Lower leg skin (tissue), 4 donors: ENCODE measurements at regions not wholly inside any gene's neighbourhood (a gene's known extent, or its start where the extent isn't known, plus 50 kb on each side); places are given as distances from the start of the nearest gene placed in this dataset.

Source experiments
- DNase-seq, 2 donors: peaks; one replicate each; pipeline ENCODE4 v3.0.0-alpha.2; 2019; ENCODE audit warnings: low spot score in 2 of 2
- H3K4me3 ChIP-seq: fragments of 200-600 bp; sonication (generic); 2 replicates; pipeline ENCODE4 v1.5.1; 2017; ENCODE audit warnings: mild to moderate bottlenecking, low read depth; ENCODE audit not compliant: poor library complexity, severe bottlenecking
- POLR2A ChIP-seq, 2 donors: fragments of 450-650 bp; IDR thresholded peaks; one replicate each; pipeline ENCODE4 v1.6.1; 2016 to 2017; ENCODE audit warnings: antibody characterized with exemption in 2 of 2, mild to moderate bottlenecking in 1 of 2, moderate library complexity in 1 of 2
- WGBS, 2 donors: methylation state at CpG; one replicate each; pipeline ENCODE4 v1.1.5; 2018; 5-methylcytosine and 5-hydroxymethylcytosine counted together
- intact Hi-C: fragments of 100-400 bp; cut with DNase I; formaldehyde crosslinking; loops from one replicate; pipeline ENCODE4 v1.15.0; 2023; ENCODE audit warnings: low total_unique reads
- TF ChIP-seq, protein P1 (sequence below), 3 donors: fragments of 450-650 bp; IDR thresholded peaks; one replicate each; pipeline ENCODE4 v1.5.1; 2016; ENCODE audit warnings: antibody characterized with exemption in 3 of 3, mild to moderate bottlenecking in 3 of 3, moderate library complexity in 2 of 3

DNA sequence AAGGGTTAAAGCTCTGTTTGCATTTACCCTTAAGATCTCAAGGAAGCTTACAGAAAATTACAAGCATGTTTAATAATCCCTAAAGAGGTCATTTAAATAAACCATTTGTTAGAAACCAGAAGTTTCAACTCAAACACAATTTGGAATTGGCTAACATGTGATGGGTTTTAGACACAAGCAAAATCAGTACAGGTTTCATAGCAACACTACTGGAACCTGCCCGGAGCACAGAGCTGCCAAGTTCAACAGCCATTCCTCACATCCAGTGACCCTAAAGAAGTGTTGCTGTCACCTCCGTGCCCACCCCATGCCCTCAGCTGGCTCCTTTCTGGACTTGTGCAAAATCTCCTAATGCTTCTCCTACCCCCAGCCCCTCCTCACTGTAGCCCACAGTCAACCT lies 338.8 kb upstream of the AUTS2 start:
- TF ChIP-seq POLR2A (IDR thresholded peaks at IDR 0.05): no peak
- TF ChIP-seq, protein P1, sequence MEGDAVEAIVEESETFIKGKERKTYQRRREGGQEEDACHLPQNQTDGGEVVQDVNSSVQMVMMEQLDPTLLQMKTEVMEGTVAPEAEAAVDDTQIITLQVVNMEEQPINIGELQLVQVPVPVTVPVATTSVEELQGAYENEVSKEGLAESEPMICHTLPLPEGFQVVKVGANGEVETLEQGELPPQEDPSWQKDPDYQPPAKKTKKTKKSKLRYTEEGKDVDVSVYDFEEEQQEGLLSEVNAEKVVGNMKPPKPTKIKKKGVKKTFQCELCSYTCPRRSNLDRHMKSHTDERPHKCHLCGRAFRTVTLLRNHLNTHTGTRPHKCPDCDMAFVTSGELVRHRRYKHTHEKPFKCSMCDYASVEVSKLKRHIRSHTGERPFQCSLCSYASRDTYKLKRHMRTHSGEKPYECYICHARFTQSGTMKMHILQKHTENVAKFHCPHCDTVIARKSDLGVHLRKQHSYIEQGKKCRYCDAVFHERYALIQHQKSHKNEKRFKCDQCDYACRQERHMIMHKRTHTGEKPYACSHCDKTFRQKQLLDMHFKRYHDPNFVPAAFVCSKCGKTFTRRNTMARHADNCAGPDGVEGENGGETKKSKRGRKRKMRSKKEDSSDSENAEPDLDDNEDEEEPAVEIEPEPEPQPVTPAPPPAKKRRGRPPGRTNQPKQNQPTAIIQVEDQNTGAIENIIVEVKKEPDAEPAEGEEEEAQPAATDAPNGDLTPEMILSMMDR (IDR thresholded peaks at IDR 0.05): no peak
- DNase-seq: no peak
- intact Hi-C loops: no loop called here
- no peak overlapping the region for H3K4me3 ChIP-seq
- WGBS, 2 donors: 82 to 88% methylated on average over 2 of the region's 2 CpGs

DNA sequence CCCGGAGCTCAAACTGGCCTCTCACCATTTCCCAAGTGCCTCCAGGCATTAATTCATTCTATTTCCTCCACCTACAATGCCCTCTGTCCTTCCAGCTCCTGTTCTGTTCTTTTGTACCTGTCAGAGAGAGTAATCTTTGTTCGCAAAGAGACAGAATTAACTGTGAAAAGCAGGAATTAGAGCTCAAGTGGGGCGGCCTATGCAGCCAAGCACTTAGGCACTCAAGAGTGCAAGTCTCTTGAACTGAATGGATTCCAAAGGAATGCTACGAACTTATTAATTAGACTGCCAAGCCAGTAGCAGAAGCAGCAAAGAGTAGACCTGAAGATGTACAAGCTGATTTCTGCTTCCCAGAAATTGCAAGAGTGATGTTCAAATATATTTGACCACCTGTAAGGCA lies 338.3 kb upstream of the AUTS2 start:
- intact Hi-C loops: no loop called here
- WGBS, 2 donors: 81 to 84% methylated on average over 4 of the region's 4 CpGs
- DNase-seq: no peak
- no peak for TF ChIP-seq POLR2A (IDR thresholded peaks at IDR 0.05)
- TF ChIP-seq, protein P1 (IDR thresholded peaks at IDR 0.05): no peak
- no peak overlapping the region for H3K4me3 ChIP-seq

DNA sequence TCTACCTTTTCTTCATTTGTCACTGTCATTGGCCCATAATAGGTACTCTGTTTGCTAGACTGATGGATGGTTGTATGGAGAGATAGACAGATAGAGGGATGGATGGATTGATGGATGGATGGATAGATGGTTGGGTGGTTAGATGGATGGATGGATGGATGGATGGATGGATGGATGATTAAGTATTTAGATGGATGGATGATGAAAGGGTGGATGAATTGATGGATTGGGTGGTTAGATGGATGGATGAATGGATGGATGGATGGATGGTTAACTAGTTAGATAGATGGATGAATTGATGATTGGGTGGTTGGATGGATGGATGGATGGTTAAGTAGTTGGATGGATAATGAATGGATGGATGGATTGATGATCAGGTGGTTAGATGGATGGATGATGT lies 334.7 kb upstream of the AUTS2 start:
- TF ChIP-seq, protein P1 (IDR thresholded peaks at IDR 0.05): peak in 1 of 3 donors; percentile 18
- no peak for TF ChIP-seq POLR2A (IDR thresholded peaks at IDR 0.05)
- no peak overlapping the region for H3K4me3 ChIP-seq
- intact Hi-C loops: no loop called here
- DNase-seq: no peak

DNA sequence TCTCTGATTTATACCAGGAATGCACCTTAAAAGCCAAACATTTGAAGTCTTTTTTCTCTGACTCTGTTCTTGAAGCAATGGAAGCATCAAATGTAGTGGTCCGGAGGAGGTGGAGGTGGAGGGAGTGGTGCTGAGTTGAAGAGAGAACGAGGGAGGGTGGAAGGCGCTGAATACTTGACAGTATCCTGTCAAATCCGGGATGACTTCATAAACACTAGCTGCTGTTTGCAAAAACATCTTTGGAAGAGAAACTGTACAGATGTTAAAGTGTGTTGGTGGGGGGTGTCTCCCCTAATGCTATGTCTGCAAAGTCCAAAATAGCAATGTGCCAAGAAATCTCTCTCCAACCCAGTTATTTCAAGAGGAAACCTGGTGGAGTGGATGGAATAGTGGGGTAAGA lies 328.5 kb upstream of the AUTS2 start:
- intact Hi-C loops: no loop called here
- WGBS, 2 donors: 45 to 50% methylated on average over 4 of the region's 4 CpGs
- no peak overlapping the region for H3K4me3 ChIP-seq
- no peak for TF ChIP-seq POLR2A (IDR thresholded peaks at IDR 0.05)
- TF ChIP-seq, protein P1 (IDR thresholded peaks at IDR 0.05): no peak
- DNase-seq: no peak

DNA sequence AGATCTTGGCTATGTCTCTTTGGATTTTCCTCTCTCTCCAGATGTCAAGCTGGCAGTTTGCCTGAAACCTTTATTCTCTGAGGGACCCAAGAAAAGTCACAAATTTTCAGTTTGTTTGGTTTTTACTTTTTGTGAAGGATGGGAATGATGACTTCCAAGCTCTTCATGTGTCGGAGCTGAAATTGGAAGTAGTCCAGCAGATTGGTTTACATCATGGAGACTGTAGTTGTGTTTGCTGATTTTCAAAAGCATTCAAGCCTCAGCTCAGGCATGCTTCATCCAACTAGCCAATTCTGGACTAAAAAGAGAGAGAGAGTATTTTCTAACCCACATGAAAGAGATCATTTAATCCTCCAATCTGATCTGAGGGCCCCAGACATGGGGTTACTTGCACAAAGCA lies 326.2 kb upstream of the AUTS2 start:
- intact Hi-C loops: no loop called here
- DNase-seq: no peak
- WGBS, 2 donors: 42 to 63% methylated on average over 1 of the region's 1 CpG
- H3K4me3 ChIP-seq: no peak overlapping the region
- no peak for TF ChIP-seq POLR2A (IDR thresholded peaks at IDR 0.05)
- TF ChIP-seq, protein P1 (IDR thresholded peaks at IDR 0.05): no peak

DNA sequence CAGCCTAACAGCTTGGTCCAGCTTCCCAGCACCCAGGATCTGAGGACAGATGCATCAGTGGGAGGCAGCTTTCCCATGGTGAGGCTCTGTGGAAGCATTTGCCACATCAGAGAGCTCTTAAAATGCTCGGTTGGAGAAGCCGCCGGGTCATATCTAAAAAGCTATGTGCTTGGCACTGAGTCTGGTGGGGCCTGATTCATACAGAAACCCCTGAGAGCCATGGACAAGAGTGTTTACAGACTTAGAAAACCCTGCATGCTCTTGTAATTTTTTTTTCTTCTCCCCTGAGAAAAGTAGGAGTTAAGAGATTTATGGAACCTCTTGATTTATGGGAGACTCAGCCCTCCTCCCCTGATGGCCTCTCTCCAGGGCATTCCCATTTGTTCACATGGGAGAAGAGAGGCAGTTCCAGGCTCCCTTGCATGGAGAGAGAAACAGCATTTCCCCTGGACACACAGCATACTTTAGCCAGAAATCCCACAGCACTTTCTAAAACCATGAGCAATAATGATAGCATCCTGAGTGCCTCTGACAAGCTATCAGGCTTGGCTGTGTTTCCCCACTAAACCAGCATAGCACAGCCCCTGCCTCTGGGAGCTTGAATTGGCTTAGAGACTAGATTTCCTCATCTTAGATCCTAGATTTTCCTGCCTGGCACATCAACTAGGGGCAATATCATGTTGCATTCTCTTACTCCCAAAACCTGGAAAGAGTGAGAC lies 322.1 kb upstream of the AUTS2 start:
- intact Hi-C loops: no loop called here
- H3K4me3 ChIP-seq: no peak overlapping the region
- DNase-seq: no peak
- WGBS, 2 donors: 54 to 85% methylated on average over 3 of the region's 3 CpGs
- TF ChIP-seq, protein P1 (IDR thresholded peaks at IDR 0.05): no peak
- no peak for TF ChIP-seq POLR2A (IDR thresholded peaks at IDR 0.05)
